ENCODE measurements at regions not wholly inside any gene's neighbourhood (a gene's known extent, or its start where the extent isn't known, plus 50 kb on each side); places are given as distances from the start of the nearest gene placed in this dataset.

DNA sequence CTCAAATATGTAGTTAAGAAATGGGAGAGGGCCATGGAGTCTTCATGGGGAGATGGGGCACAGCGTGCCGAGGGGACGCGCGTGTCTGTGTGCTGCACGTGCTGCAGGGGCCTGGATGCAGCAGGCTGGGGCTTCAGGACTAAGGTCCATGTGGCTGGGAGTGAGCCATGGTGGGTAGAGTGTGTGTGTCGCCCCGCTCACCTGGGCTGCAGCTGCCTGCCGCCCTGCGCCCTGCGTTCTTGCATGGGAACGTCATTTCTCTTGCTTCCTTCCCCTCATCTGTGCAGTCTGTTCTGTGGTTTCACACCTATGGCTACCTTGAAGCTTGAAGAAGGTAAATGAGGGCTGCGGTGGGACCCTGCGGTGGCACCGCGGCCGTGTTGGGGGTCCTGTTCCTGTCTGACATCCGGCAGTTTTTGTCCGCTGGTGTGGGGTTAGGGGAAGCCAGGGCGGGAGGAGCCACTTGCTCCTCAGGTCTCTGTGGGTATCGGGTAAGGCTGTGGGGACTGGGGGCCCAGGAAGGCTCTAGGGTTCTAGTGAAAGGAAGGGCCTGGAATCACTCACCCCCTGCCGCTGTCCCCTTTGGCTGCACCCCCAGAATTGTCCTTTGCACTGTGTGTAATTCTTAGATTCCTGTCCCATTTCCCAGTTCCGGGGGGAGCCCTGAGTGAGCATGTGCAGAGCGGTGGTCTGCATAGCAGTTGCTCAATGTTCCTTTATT is 54.1 kb upstream of the HS6ST1 start:
- TF ChIP-seq, protein P1, sequence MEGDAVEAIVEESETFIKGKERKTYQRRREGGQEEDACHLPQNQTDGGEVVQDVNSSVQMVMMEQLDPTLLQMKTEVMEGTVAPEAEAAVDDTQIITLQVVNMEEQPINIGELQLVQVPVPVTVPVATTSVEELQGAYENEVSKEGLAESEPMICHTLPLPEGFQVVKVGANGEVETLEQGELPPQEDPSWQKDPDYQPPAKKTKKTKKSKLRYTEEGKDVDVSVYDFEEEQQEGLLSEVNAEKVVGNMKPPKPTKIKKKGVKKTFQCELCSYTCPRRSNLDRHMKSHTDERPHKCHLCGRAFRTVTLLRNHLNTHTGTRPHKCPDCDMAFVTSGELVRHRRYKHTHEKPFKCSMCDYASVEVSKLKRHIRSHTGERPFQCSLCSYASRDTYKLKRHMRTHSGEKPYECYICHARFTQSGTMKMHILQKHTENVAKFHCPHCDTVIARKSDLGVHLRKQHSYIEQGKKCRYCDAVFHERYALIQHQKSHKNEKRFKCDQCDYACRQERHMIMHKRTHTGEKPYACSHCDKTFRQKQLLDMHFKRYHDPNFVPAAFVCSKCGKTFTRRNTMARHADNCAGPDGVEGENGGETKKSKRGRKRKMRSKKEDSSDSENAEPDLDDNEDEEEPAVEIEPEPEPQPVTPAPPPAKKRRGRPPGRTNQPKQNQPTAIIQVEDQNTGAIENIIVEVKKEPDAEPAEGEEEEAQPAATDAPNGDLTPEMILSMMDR (IDR thresholded peaks at IDR 0.05) = no peak
- no peak for TF ChIP-seq POLR2A (IDR thresholded peaks at IDR 0.05)

Data from lower leg skin (tissue), 3 donors.